ENCODE measurements at regions not wholly inside any gene's neighbourhood (a gene's known extent, or its start where the extent isn't known, plus 50 kb on each side); places are given as distances from the start of the nearest gene placed in this dataset.
A peak's percentile ranks its signal among the peaks of the same experiment; 100 is the strongest.
"Not testable (repeated sequence)": the region's sequence is repeated elsewhere in the genome, so short reads cannot be mapped to it uniquely, and the experiment has no call there.

GRCh38 chr4:134848681-134849080 is 647.1 kb upstream of the PABPC4L start:
- no peak for DNase-seq

GRCh38 chr4:134830741-134831140 is 629.2 kb upstream of the PABPC4L start:
- not testable (repeated sequence) for DNase-seq

DNA sequence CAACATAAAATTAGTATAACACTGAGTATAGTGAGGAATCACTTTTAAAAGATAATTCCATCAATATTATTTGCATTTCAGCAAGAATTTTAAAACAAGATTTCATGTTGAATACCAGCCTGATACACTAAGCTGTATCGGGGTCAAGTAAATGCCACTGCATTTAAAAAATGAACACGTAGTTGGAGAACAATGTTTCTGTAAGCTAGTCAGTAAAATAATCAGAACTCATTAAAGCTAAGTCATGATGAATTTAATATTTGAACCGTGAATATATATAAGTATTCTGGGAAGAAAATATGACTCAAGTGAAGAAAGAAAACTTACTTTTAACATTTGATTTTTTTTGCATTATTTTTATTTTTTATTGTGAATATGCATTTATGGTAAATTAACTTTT is 611.0 kb upstream of the PABPC4L start:
- DNase-seq: peak; percentile 15

DNA sequence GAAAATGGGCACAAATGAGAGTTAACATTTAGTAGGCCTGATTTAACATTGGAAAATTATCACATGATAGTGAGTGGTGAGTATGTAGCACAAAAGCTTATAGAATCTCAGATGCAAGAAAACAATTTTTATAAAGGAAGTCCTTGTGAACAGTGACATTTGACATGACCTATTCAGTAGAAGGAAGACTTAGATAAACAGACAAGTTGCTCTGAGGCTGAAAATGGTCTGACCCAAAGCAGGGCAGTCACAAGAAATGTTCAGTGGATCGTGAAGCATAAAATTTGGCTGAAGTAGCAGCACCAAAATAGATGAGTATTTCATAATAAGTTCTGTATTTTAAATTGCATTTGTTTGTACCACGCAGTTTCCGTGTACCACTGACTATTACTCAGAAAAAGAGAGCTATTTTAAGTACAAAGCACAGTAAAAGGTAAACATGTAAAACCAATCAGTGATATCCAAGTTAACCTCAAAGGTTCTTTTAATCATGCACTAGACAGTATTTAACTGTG is 605.7 kb upstream of the PABPC4L start:
- DNase-seq: no peak

GRCh38 chr4:134798573-134798972 is 597.0 kb upstream of the PABPC4L start:
- no peak for DNase-seq

GRCh38 chr4:134787315-134787714 is 585.7 kb upstream of the PABPC4L start:
- no peak for DNase-seq

DNA sequence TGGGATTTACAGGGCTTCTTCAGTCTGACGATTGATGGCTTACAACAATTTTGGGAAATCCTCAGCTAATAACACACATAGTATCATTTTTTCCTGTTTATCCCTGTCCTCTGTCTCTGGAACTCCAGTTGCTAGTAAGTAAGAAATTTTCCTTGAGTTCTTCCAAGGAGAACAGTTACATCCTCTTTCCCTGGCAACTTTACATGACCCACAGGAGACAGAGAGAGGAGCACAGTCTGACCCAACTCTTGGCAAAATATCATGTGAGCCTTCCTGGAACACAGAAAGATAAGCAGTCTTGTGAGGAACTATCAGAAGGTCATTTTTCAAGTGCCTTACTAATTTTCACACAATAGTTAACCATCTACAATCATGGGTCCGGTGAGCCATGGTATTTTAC is 578.7 kb upstream of the PABPC4L start:
- DNase-seq: no peak

DNA sequence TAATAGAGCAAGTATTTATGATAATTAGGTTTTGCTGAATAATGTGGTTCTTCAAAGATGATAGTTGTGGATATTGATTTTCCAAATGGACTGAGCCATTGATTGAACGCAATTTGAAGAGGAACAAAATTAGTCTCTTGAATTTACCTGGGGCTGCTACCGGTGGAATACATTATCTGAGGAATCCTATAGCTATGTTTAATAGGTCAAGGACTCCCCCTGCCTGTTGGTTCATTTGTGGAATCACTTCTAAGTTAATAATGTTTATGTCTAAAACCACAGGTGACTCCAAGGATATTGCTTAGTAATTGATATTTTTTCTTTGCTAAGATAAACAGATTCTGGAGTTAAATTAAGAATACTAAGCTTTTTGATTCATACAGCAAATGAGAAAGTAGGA is 576.0 kb upstream of the PABPC4L start:
- peak; percentile 28 for DNase-seq

DNA sequence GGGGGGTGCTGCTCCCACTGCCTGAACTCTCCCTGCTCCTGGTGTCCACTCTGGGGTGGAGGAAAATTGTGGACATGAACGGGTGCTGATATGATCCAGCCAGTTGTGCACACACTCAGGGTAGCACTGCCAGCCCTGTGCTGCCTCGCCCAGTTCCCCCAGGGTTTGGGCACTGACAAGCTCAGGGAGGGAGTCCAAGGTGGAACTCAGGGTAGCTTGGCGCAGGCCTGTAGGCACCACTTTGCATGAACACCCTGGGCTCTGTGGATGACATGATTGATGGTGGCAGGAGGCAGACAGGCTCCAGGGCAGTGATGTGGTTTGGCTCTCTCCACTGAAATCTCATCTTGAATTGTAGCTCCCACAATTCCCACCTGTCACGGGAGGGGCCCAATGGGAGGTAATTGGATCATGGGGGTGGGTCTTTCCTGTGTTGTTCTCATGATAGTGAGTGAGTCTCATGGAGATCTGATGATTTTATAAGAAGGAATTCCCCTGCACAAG is 572.0 kb upstream of the PABPC4L start:
- DNase-seq: no peak

DNA sequence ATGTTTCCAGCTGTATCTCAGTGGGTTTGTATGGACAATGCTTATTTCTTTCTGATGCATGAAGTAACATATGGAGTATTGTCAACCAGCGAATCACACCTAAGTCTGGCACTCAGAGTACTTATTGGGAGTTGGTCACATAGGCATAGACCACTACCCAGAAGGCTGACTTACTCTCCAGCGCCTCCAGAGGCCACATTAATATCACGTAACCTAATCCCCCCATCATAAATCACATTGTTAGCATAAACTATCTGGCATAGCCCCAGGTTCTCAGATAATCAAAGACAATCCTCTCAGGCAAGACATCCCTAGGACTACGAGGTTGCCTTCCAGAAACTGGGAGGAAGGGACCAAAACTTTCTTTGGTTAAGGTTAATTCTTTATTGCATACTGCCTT is 560.5 kb upstream of the PABPC4L start:
- no peak for DNase-seq

DNA sequence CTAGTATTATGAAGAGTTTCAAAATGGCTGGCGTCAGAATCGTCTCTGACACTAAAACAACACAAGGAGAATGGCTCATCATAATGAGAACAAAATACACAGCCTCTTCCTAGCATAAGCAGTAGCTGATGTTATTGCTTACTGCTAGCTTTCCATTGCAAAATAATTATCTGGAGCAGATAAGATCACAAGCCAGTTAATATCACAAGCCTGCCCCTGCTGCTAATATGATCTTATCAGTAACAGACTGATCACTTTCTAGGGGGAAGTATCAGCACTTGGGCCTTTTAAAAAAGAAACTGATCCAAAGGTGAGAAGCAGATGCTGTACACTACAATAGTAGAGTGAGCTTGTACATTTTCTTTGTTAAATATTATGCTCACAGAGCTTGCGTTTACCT is 554.8 kb upstream of the PABPC4L start:
- no peak for DNase-seq

- no peak for DNase-seq
These were observed 552.9 kb upstream of the PABPC4L start for GRCh38 chr4:134754301-134755019.

DNA sequence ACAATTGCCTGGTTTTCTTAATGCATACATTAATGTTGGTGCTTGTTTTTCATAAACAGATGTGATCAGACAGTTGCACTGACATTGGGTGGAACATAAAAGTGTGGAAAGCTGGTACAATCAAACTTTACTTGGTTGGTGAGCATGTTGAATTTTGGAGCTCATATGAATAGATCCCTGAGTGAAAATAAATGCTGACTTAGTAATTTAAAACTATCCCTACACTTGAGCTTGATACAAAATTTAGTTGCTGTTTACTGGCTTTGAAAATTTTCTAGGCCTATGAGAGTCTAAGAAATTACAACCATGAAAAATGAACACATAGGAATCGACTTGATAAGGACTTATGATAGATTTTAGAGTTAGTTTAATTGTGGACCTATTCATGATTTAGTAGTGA is 551.8 kb upstream of the PABPC4L start:
- no peak for DNase-seq

GRCh38 chr4:134747108-134747805 is 545.7 kb upstream of the PABPC4L start:
- DNase-seq: no peak

DNA sequence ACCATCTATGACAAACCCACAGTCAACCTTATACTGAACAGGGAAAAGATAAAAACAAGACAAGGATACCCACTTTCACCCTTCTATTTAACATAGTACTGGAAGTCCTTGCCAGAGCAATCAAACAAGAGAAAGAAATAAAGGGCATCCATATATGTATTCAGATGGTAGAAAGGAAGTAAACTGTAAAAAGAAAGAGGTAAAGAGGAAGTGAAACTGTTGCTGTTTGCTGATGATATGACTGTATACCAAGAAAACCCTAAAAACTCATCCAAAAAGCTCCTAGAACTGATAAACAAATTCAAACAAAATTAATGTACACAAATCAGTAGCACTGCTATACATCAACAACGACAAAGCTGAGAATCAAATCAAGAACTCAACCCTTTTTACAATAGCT is 538.7 kb upstream of the PABPC4L start:
- no peak for DNase-seq

GRCh38 chr4:134735901-134736300 is 534.3 kb upstream of the PABPC4L start:
- DNase-seq: no peak

GRCh38 chr4:134727696-134728095 is 526.1 kb upstream of the PABPC4L start:
- DNase-seq: peak; percentile 22

GRCh38 chr4:134722306-134722705 is 520.7 kb upstream of the PABPC4L start:
- no peak for DNase-seq

GRCh38 chr4:134720030-134720429 is 518.4 kb upstream of the PABPC4L start:
- no peak for DNase-seq

- DNase-seq: no peak
These were observed 507.0 kb upstream of the PABPC4L start for GRCh38 chr4:134708616-134709015.

DNA sequence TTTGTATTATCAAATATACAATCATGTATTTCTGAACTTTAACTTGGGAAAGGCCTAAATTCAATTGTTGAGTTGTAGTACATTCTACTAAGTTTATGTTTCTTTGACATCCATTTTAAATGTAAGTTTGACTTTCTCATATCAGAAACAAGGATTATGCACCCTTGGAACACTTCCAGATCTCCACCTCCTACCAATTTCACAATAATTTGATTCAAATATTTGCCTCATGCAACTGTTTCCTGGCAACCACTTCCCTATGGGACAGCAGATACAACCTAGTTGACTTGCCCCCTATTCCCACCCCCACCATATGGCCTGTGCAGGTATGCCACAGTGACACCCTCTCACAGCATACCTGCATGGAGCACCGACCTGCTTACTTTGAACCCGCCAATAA is 506.4 kb upstream of the PABPC4L start:
- DNase-seq: no peak

DNA sequence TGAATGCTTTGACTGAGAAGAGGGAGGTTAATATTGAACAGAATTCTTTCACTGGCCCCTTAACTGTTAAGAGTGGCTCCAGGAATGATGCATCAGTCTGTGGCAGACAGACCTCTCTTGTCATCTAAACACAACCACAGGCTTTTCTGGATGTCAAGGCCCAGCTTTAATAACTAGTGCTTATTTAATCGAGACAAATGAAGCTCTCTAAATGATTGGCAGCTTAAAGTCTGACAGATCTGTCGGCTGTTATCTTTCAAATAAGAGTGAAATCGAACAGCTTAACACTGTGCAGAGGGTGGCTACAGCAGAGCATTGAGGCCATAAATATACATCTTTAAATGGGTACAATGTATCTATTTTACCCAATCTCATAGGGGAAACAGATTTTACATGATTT is 500.8 kb upstream of the PABPC4L start:
- no peak for DNase-seq

- no peak for DNase-seq
These were observed 498.7 kb upstream of the PABPC4L start for GRCh38 chr4:134700251-134700650.

- DNase-seq: not testable (repeated sequence)
These were observed 497.2 kb upstream of the PABPC4L start for GRCh38 chr4:134698831-134699230.

All from eye (tissue), 1 donor.